ENCODE measurements at regions not wholly inside any gene's neighbourhood (a gene's known extent, or its start where the extent isn't known, plus 50 kb on each side); places are given as distances from the start of the nearest gene placed in this dataset.

- no peak overlapping the region for H3K27ac Mint-ChIP-seq
- 86 to 90% methylated on average over 2 to 3 of the region's 3 CpGs for WGBS, 2 experiments (ENCODE audit: insufficient coverage in 1 of 2, insufficient read length in 1 of 2)
- no peaks in the 10 kb centered on the region for H3K4me1 Mint-ChIP-seq
- TF ChIP-seq CTCF (conservative IDR thresholded peaks at IDR 0.05) = no peak
- H3K9me3 Mint-ChIP-seq = peaks cover 1% of the 10 kb centered on the region
- Histone ChIP-seq H3K4me1 (ENCODE audit: control insufficient read depth, insufficient read depth, low read length) (no peaks in the 10 kb centered on the region), H3K36me3 (ENCODE audit: control insufficient read depth, insufficient read depth, low read length) (no peaks in the 10 kb centered on the region), H3K27ac (ENCODE audit: low read depth, low read length) (no peak overlapping the region), H3K4me3 (ENCODE audit: low read length) (no peak overlapping the region), H3K27me3 (ENCODE audit: control insufficient read depth, insufficient read depth, low read length, poor library complexity, severe bottlenecking) (no peaks in the 10 kb centered on the region), H3K9me3 (ENCODE audit: control insufficient read depth, low read length) (no peaks in the 10 kb centered on the region), H3K9ac (ENCODE audit: extremely low read depth, low read length, poor library complexity, severe bottlenecking) (no peak overlapping the region)
- peaks cover 2% of the 10 kb centered on the region for H3K27me3 Mint-ChIP-seq (ENCODE audit: insufficient read depth)
- peak; percentile 5 for DNase-seq
- no peak overlapping the region for H3K4me3 Mint-ChIP-seq
- H3K36me3 Mint-ChIP-seq (ENCODE audit: low read depth) = no peaks in the 10 kb centered on the region
These were observed 239.4 kb downstream of the C12orf75 start for GRCh38 chr12:105569886-105570285.

GRCh38 chr12:105570944-105571343 is 240.5 kb downstream of the C12orf75 start:
- peak; percentile 38 for DNase-seq
- no peaks in the 10 kb centered on the region for H3K36me3 Mint-ChIP-seq (ENCODE audit: low read depth)
- Histone ChIP-seq H3K9ac (ENCODE audit: extremely low read depth, low read length, poor library complexity, severe bottlenecking) (no peak overlapping the region), H3K9me3 (ENCODE audit: control insufficient read depth, low read length) (no peaks in the 10 kb centered on the region), H3K36me3 (ENCODE audit: control insufficient read depth, insufficient read depth, low read length) (no peaks in the 10 kb centered on the region), H3K27me3 (ENCODE audit: control insufficient read depth, insufficient read depth, low read length, poor library complexity, severe bottlenecking) (no peaks in the 10 kb centered on the region), H3K4me1 (ENCODE audit: control insufficient read depth, insufficient read depth, low read length) (no peaks in the 10 kb centered on the region), H3K27ac (ENCODE audit: low read depth, low read length) (no peak overlapping the region), H3K4me3 (ENCODE audit: low read length) (no peak overlapping the region)
- peaks cover 1% of the 10 kb centered on the region for H3K9me3 Mint-ChIP-seq
- WGBS, 2 experiments (ENCODE audit: insufficient coverage in 1 of 2, insufficient read length in 1 of 2) = 95 to 100% methylated on average over 4 of the region's 4 CpGs
- H3K4me1 Mint-ChIP-seq = no peaks in the 10 kb centered on the region
- no peak for TF ChIP-seq CTCF (conservative IDR thresholded peaks at IDR 0.05)
- no peak overlapping the region for H3K27ac Mint-ChIP-seq
- H3K4me3 Mint-ChIP-seq = no peak overlapping the region
- H3K27me3 Mint-ChIP-seq (ENCODE audit: insufficient read depth) = no peaks in the 10 kb centered on the region

- no peaks in the 10 kb centered on the region for H3K9me3 ChIP-seq (ENCODE audit: control insufficient read depth, low read length)
- no peak overlapping the region for H3K4me3 Mint-ChIP-seq
- no peak overlapping the region for H3K9ac ChIP-seq (ENCODE audit: extremely low read depth, low read length, poor library complexity, severe bottlenecking)
- no peaks in the 10 kb centered on the region for H3K36me3 ChIP-seq (ENCODE audit: control insufficient read depth, insufficient read depth, low read length)
- no peaks in the 10 kb centered on the region for H3K4me1 Mint-ChIP-seq
- peak; percentile 16 for DNase-seq
- no peak for TF ChIP-seq CTCF (conservative IDR thresholded peaks at IDR 0.05)
- 98 to 100% methylated on average over 1 to 3 of the region's 3 CpGs for WGBS, 2 experiments (ENCODE audit: insufficient coverage in 1 of 2, insufficient read length in 1 of 2)
- no peaks in the 10 kb centered on the region for H3K27me3 ChIP-seq (ENCODE audit: control insufficient read depth, insufficient read depth, low read length, poor library complexity, severe bottlenecking)
- no peaks in the 10 kb centered on the region for H3K4me1 ChIP-seq (ENCODE audit: control insufficient read depth, insufficient read depth, low read length)
- peaks cover 1% of the 10 kb centered on the region for H3K9me3 Mint-ChIP-seq
- H3K27ac Mint-ChIP-seq = no peak overlapping the region
- no peak overlapping the region for H3K4me3 ChIP-seq (ENCODE audit: low read length)
- no peak overlapping the region for H3K27ac ChIP-seq (ENCODE audit: low read depth, low read length)
- H3K36me3 Mint-ChIP-seq (ENCODE audit: low read depth) = no peaks in the 10 kb centered on the region
- peaks cover 3% of the 10 kb centered on the region for H3K27me3 Mint-ChIP-seq (ENCODE audit: insufficient read depth)
These were observed 243.1 kb downstream of the C12orf75 start for GRCh38 chr12:105573574-105573973.

Data from endodermal cell (in vitro differentiated cells).